ENCODE measurements at regions not wholly inside any gene's neighbourhood (a gene's known extent, or its start where the extent isn't known, plus 50 kb on each side); places are given as distances from the start of the nearest gene placed in this dataset.

- no peak overlapping the region for H4K5ac ChIP-seq (ENCODE audit: low read depth, low read length)
- no peak overlapping the region for H2BK120ac ChIP-seq (ENCODE audit: low read depth, low read length)
- H2BK15ac ChIP-seq (ENCODE audit: low read depth, low read length) = no peak overlapping the region
- H3K9ac ChIP-seq (ENCODE audit: low read depth, low read length) = no peak overlapping the region
- H2AK9ac ChIP-seq (replicated peaks; ENCODE audit: low read depth, low read length, poor library complexity) = no peak overlapping the region
- TF ChIP-seq MXI1 (IDR thresholded peaks at IDR 0.05; ENCODE audit: borderline replicate concordance, low read depth, low read length) = no peak
- no peak overlapping the region for H3K18ac ChIP-seq (ENCODE audit: low read depth, low read length)
- H3K14ac ChIP-seq (replicated peaks; ENCODE audit: low read depth, low read length) = no peak overlapping the region
- BruUV-seq (replicated peaks) = no TSS peak
- intact Hi-C loops (cut with micrococcal nuclease) (no loop called here), in situ Hi-C loops (cut with MboI; ENCODE audit: low sequenced_read_pairs) (no loop called here), dilution Hi-C loops (cut with HindIII; ENCODE audit: low sequenced_read_pairs, unreplicated experiment) (no loop called here)
- CTCF ChIA-PET = no interaction called here
- no peak overlapping the region for H3K23ac ChIP-seq (ENCODE audit: low read depth, low read length)
- no peaks in the 10 kb centered on the region for H4K20me1 ChIP-seq (ENCODE audit: insufficient read depth, low read length)
- H3K27ac ChIP-seq (ENCODE audit: insufficient read depth, low read length) = no peak overlapping the region
- ATAC-seq (ENCODE audit: low read depth) = no peak
- no peaks in the 10 kb centered on the region for H3K36me3 ChIP-seq (ENCODE audit: control insufficient read depth, insufficient read depth, low read length)
- H3K9me1 ChIP-seq (ENCODE audit: insufficient read depth, low read length) = no peaks in the 10 kb centered on the region
- H2BK5ac ChIP-seq (ENCODE audit: low read depth, low read length, poor library complexity, severe bottlenecking) = no peak overlapping the region
- H2BK20ac ChIP-seq (ENCODE audit: low read depth, low read length) = no peak overlapping the region
- no peak overlapping the region for H3K4me2 ChIP-seq (ENCODE audit: low read depth, low read length)
- H2AFZ ChIP-seq (replicated peaks; ENCODE audit: low read length, poor library complexity) = no peak overlapping the region
- H4K8ac ChIP-seq (ENCODE audit: low read depth in 2 of 2, low read length in 2 of 2) = no peak overlapping the region
- no CpG with 5 or more reads among the region's 1 CpG for WGBS, 2 experiments (ENCODE audit: extremely low coverage in 2 of 2, insufficient read length in 1 of 2)
- H3K4me3 ChIP-seq (ENCODE audit: insufficient read depth, low read depth, low read length) = no peak overlapping the region
- H3K9me3 ChIP-seq (ENCODE audit: control insufficient read depth, insufficient read depth, low read length) = no peaks in the 10 kb centered on the region
- no peak overlapping the region for H2AK5ac ChIP-seq (ENCODE audit: low read depth, low read length)
- DNase-seq = no peak
- POLR2A ChIA-PET (ENCODE audit: unreplicated experiment) = no interaction called here
- no peak overlapping the region for H4K91ac ChIP-seq (ENCODE audit: insufficient read depth, low read depth, low read length)
- H3K4me1 ChIP-seq (ENCODE audit: control insufficient read depth, insufficient read depth, low read length) = no peaks in the 10 kb centered on the region
- no peaks in the 10 kb centered on the region for H3K27me3 ChIP-seq (ENCODE audit: control insufficient read depth, insufficient read depth, low read length)
- no peaks in the 10 kb centered on the region for H3K79me1 ChIP-seq (ENCODE audit: low read depth in 1 of 2, low read length in 2 of 2)
- no peak overlapping the region for H3K56ac ChIP-seq (ENCODE audit: extremely low read depth, insufficient read depth, low read length)
- H3K4ac ChIP-seq (ENCODE audit: low read depth, low read length) = no peak overlapping the region
Measured at GRCh38 chr7:46237466-46237865, 316.4 kb upstream of the IGFBP3 start.

All from IMR-90 (cell line).